ENCODE measurements at regions not wholly inside any gene's neighbourhood (a gene's known extent, or its start where the extent isn't known, plus 50 kb on each side); places are given as distances from the start of the nearest gene placed in this dataset.
"Not testable (repeated sequence)": the region's sequence is repeated elsewhere in the genome, so short reads cannot be mapped to it uniquely, and the experiment has no call there.

GRCh38 chr3:127495821-127496655 lies 94.5 kb downstream of the TPRA1 start:
- CTCF ChIA-PET = no interaction called here
- no peak for TF ChIP-seq LEF1 (IDR thresholded peaks at IDR 0.05; ENCODE audit: borderline replicate concordance)
- TF ChIP-seq SUZ12 (IDR thresholded peaks at IDR 0.05) = no peak
- no peak for TF ChIP-seq CTBP1 (IDR thresholded peaks at IDR 0.05; ENCODE audit: borderline replicate concordance)
- TF ChIP-seq HDGF (IDR thresholded peaks at IDR 0.05; ENCODE audit: borderline replicate concordance) = no peak
- TF ChIP-seq TARDBP (IDR thresholded peaks at IDR 0.05) = no peak
- no peak for TF ChIP-seq PKNOX1 (IDR thresholded peaks at IDR 0.05)
- no peak for TF ChIP-seq L3MBTL2 (conservative IDR thresholded peaks at IDR 0.05)
- no peak for TF ChIP-seq ZNF384 (IDR thresholded peaks at IDR 0.05)
- no peak for TF ChIP-seq SP1 (IDR thresholded peaks at IDR 0.05)
- no peak for TF ChIP-seq FOXA1 (IDR thresholded peaks at IDR 0.05)
- POLR2A ChIA-PET = no interaction called here

GRCh38 chr3:127493924-127494646 lies 96.4 kb downstream of the TPRA1 start:
- no peak for DNase-seq (ENCODE audit: extremely low spot score)
- ChIA-PET CTCF (interaction anchor here (0.6 kb wide), 1 partner anchor 27 kb away, joined by 4 read pairs; no protein-coding TSS in a partner anchor), POLR2A (no interaction called here)
- TF ChIP-seq ELF4 (IDR thresholded peaks at IDR 0.05) = no peak

More at GRCh38 chr3:127495821-127496655, 94.5 kb downstream of the TPRA1 start:
- DNase-seq (ENCODE audit: extremely low spot score) = no peak

- ChIA-PET POLR2A (no interaction called here), CTCF (no interaction called here)
- DNase-seq (ENCODE audit: extremely low spot score) = no peak
- TF ChIP-seq SUZ12 (IDR thresholded peaks at IDR 0.05) (no peak), FOXA1 (IDR thresholded peaks at IDR 0.05) (no peak), ARNT (IDR thresholded peaks at IDR 0.05) (no peak), ELF4 (IDR thresholded peaks at IDR 0.05) (no peak), L3MBTL2 (conservative IDR thresholded peaks at IDR 0.05) (no peak), LEF1 (IDR thresholded peaks at IDR 0.05; ENCODE audit: borderline replicate concordance) (no peak), HDGF (IDR thresholded peaks at IDR 0.05; ENCODE audit: borderline replicate concordance) (no peak)
Measured at GRCh38 chr3:127492426-127492825, 98.1 kb downstream of the TPRA1 start.

- ChIA-PET POLR2A (no interaction called here), CTCF (no interaction called here)
- DNase-seq (ENCODE audit: extremely low spot score) = no peak
- TF ChIP-seq ZNF384 (IDR thresholded peaks at IDR 0.05) (no peak), FOXM1 (IDR thresholded peaks at IDR 0.05; ENCODE audit: borderline replicate concordance) (no peak), BHLHE40 (IDR thresholded peaks at IDR 0.05; ENCODE audit: borderline replicate concordance) (no peak)
Measured at GRCh38 chr3:127491909-127492308, 98.6 kb downstream of the TPRA1 start.

GRCh38 chr3:127491323-127491722 lies 99.2 kb downstream of the TPRA1 start:
- POLR2A ChIA-PET = no interaction called here
- DNase-seq (ENCODE audit: extremely low spot score) = no peak
- no peak for TF ChIP-seq ELF4 (IDR thresholded peaks at IDR 0.05)
- TF ChIP-seq PKNOX1 (IDR thresholded peaks at IDR 0.05) = no peak
- no peak for TF ChIP-seq ZNF384 (IDR thresholded peaks at IDR 0.05)
- no peak for TF ChIP-seq FOXK2 (IDR thresholded peaks at IDR 0.05)
- TF ChIP-seq SUZ12 (IDR thresholded peaks at IDR 0.05) = no peak
- no peak for TF ChIP-seq BHLHE40 (IDR thresholded peaks at IDR 0.05; ENCODE audit: borderline replicate concordance)
- TF ChIP-seq ARNT (IDR thresholded peaks at IDR 0.05) = no peak
- no peak for TF ChIP-seq FOXM1 (IDR thresholded peaks at IDR 0.05; ENCODE audit: borderline replicate concordance)
- TF ChIP-seq LEF1 (IDR thresholded peaks at IDR 0.05; ENCODE audit: borderline replicate concordance) = no peak
- TF ChIP-seq CTBP1 (IDR thresholded peaks at IDR 0.05; ENCODE audit: borderline replicate concordance) = no peak
- no peak for TF ChIP-seq TARDBP (IDR thresholded peaks at IDR 0.05)
- TF ChIP-seq HDGF (IDR thresholded peaks at IDR 0.05; ENCODE audit: borderline replicate concordance) = no peak
- no peak for TF ChIP-seq NFRKB (IDR thresholded peaks at IDR 0.05)
- no peak for TF ChIP-seq FOXA1 (IDR thresholded peaks at IDR 0.05)
- TF ChIP-seq SP1 (IDR thresholded peaks at IDR 0.05) = no peak
- CTCF ChIA-PET = no interaction called here

DNA sequence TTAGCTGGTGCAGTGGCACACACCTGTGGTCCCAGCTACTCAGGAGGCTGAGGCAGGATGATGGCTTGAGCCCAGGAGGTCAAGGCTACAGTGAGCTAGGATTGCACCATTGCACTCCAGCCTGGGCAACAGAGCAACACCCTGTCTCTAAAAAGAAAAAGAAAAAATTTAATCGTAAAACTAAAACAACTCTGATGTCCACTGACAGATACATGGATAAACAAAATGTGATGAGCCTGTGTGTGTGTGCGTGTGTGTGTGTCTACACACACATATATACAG lies 99.6 kb downstream of the TPRA1 start:
- DNase-seq (ENCODE audit: extremely low spot score); CTCF ChIA-PET; POLR2A ChIA-PET: not testable (repeated sequence)

- TF ChIP-seq ELF4 (IDR thresholded peaks at IDR 0.05) (no peak), TARDBP (IDR thresholded peaks at IDR 0.05) (no peak), PKNOX1 (IDR thresholded peaks at IDR 0.05) (no peak), LEF1 (IDR thresholded peaks at IDR 0.05; ENCODE audit: borderline replicate concordance) (no peak), NFRKB (IDR thresholded peaks at IDR 0.05) (no peak), BHLHE40 (IDR thresholded peaks at IDR 0.05; ENCODE audit: borderline replicate concordance) (no peak), CTBP1 (IDR thresholded peaks at IDR 0.05; ENCODE audit: borderline replicate concordance) (no peak), SUZ12 (IDR thresholded peaks at IDR 0.05) (no peak)
- DNase-seq (ENCODE audit: extremely low spot score) = no peak
- CTCF ChIA-PET = no interaction called here
- POLR2A ChIA-PET = no interaction called here
Measured at GRCh38 chr3:127490271-127491023, 100.1 kb downstream of the TPRA1 start.

All from HEK293T (cell line).